ENCODE measurements at regions not wholly inside any gene's neighbourhood (a gene's known extent, or its start where the extent isn't known, plus 50 kb on each side); places are given as distances from the start of the nearest gene placed in this dataset.

DNA sequence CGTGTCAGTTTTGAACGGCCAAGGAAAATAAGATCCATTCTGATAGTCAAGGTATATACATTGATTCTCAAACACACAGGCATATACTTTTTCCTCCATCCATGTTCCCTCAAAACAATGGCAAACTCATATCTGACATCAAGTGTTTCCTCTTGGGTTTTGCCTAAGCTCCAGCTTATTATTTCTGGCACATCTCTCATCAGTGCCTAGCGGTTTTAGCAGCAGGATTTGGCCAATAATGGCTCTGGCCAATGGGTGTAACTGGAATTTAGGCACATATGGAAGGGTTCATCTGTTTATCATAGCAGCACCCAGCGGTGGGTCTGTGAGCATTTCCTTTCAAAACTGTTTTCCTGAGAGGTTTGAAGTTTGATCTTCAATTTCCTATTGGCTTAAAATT, 161.6 kb upstream of the TLL1 start:
- TF ChIP-seq, protein P1, sequence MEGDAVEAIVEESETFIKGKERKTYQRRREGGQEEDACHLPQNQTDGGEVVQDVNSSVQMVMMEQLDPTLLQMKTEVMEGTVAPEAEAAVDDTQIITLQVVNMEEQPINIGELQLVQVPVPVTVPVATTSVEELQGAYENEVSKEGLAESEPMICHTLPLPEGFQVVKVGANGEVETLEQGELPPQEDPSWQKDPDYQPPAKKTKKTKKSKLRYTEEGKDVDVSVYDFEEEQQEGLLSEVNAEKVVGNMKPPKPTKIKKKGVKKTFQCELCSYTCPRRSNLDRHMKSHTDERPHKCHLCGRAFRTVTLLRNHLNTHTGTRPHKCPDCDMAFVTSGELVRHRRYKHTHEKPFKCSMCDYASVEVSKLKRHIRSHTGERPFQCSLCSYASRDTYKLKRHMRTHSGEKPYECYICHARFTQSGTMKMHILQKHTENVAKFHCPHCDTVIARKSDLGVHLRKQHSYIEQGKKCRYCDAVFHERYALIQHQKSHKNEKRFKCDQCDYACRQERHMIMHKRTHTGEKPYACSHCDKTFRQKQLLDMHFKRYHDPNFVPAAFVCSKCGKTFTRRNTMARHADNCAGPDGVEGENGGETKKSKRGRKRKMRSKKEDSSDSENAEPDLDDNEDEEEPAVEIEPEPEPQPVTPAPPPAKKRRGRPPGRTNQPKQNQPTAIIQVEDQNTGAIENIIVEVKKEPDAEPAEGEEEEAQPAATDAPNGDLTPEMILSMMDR (IDR thresholded peaks at IDR 0.05): no peak
- TF ChIP-seq SMAD3 (CRISPR knock-in tag; IDR thresholded peaks at IDR 0.05; ENCODE audit: borderline replicate concordance): no peak

All from WTC11 (cell line).